Neuronal stem cell (in vitro differentiated cells): ENCODE measurements at regions not wholly inside any gene's neighbourhood (a gene's known extent, or its start where the extent isn't known, plus 50 kb on each side); places are given as distances from the start of the nearest gene placed in this dataset.

ENCODE experiments used
- DNase-seq: peaks from one replicate; pipeline ENCODE4 v3.0.0-alpha.2; 2013; ENCODE audit warnings: low spot score
- H2AFZ ChIP-seq: one replicate; pipeline ENCODE4 v1.6.1; 2013; ENCODE audit warnings: mild to moderate bottlenecking, low read length, inconsistent platforms
- H2AK5ac ChIP-seq: 2 replicates; pipeline ENCODE4 v1.6.1; 2013; ENCODE audit warnings: low read depth, mild to moderate bottlenecking, inconsistent platforms, low read length, moderate library complexity, mixed read lengths
- H2BK120ac ChIP-seq: 2 replicates; pipeline ENCODE4 v1.6.1; 2013; ENCODE audit warnings: low read depth, mild to moderate bottlenecking, inconsistent platforms, low read length, moderate library complexity, mixed read lengths
- H2BK12ac ChIP-seq: one replicate; pipeline ENCODE4 v1.6.1; 2013; ENCODE audit warnings: low read length, inconsistent platforms
- H2BK15ac ChIP-seq: 2 replicates; pipeline ENCODE4 v1.6.1; 2013; ENCODE audit warnings: mild to moderate bottlenecking, low read length, inconsistent platforms, mixed read lengths
- H2BK5ac ChIP-seq: one replicate; pipeline ENCODE4 v1.6.1; 2013; ENCODE audit warnings: inconsistent platforms, mild to moderate bottlenecking, low read length, moderate library complexity
- H3K14ac ChIP-seq: one replicate; pipeline ENCODE4 v1.6.1; 2013; ENCODE audit warnings: low read length, inconsistent platforms
- H3K18ac ChIP-seq: 2 replicates; pipeline ENCODE4 v1.6.1; 2013; ENCODE audit warnings: low read length, inconsistent platforms
- H3K23ac ChIP-seq: 2 replicates; pipeline ENCODE4 v1.6.1; 2013; ENCODE audit warnings: low read depth, mild to moderate bottlenecking, mixed read lengths, low read length, inconsistent platforms; ENCODE audit not compliant: poor library complexity
- H3K27ac ChIP-seq: replicated peaks from 3 replicates; pipeline ENCODE4 v1.5.1; 2013; ENCODE audit warnings: low read length, inconsistent platforms
- H3K27me3 ChIP-seq, 3 experiments: 2 replicates each; pipeline ENCODE4 v1.6.1; 2013; ENCODE audit warnings: low read length in 3 of 3, mild to moderate bottlenecking in 2 of 3, inconsistent platforms in 1 of 3, low read depth in 1 of 3, mixed read lengths in 1 of 3, moderate library complexity in 1 of 3; ENCODE audit not compliant: control insufficient read depth in 3 of 3, insufficient read depth in 3 of 3
- H3K36me3 ChIP-seq, 2 donors: replicated peaks in 1 of 2; 2 replicates each; pipeline ENCODE4 v1.6.1; 2013; ENCODE audit warnings: low read length in 2 of 2; ENCODE audit not compliant: control insufficient read depth in 2 of 2, insufficient read depth in 2 of 2
- H3K4ac ChIP-seq: 2 replicates; pipeline ENCODE4 v1.6.1; 2013; ENCODE audit warnings: inconsistent platforms, mild to moderate bottlenecking, low read length, moderate library complexity
- H3K4me1 ChIP-seq, 2 donors: 1 replicate in 1 of 2; 2 replicates in 1 of 2; pipeline ENCODE4 v1.6.1; 2013; ENCODE audit warnings: low read length in 2 of 2, low read depth in 1 of 2; ENCODE audit not compliant: control insufficient read depth in 2 of 2, insufficient read depth in 1 of 2
- H3K4me2 ChIP-seq: one replicate; pipeline ENCODE4 v1.6.1; 2013; ENCODE audit warnings: mild to moderate bottlenecking, low read length, inconsistent platforms; ENCODE audit not compliant: insufficient read depth, poor library complexity, severe bottlenecking
- H3K4me3 ChIP-seq, 2 donors: 2 replicates each; pipeline ENCODE4 v1.5.1; 2013; ENCODE audit warnings: low read length in 2 of 2, mild to moderate bottlenecking in 2 of 2, inconsistent platforms in 1 of 2, moderate library complexity in 1 of 2
- H3K79me1 ChIP-seq: one replicate; pipeline ENCODE4 v1.6.1; 2013; ENCODE audit warnings: low read depth, mild to moderate bottlenecking, inconsistent platforms, low read length, moderate library complexity
- H3K9ac ChIP-seq: one replicate; pipeline ENCODE4 v1.6.1; 2013; ENCODE audit warnings: mild to moderate bottlenecking, low read depth, low read length, inconsistent platforms; ENCODE audit not compliant: poor library complexity
- H3K9me3 ChIP-seq, 2 donors: replicated peaks in 1 of 2; 2 replicates each; pipeline versions ENCODE3 to v1.6.1; 2013; ENCODE audit warnings: low read length in 2 of 2, mild to moderate bottlenecking in 2 of 2, inconsistent platforms in 1 of 2, low read depth in 1 of 2, mixed read lengths in 1 of 2, moderate library complexity in 1 of 2; ENCODE audit not compliant: control insufficient read depth in 2 of 2, insufficient read depth in 1 of 2
- H4K8ac ChIP-seq: one replicate; pipeline ENCODE4 v1.6.1; 2013; ENCODE audit warnings: low read depth, mild to moderate bottlenecking, inconsistent platforms, low read length, moderate library complexity
- H4K91ac ChIP-seq: one replicate; pipeline ENCODE4 v1.6.1; 2013; ENCODE audit warnings: low read length, low read depth, mild to moderate bottlenecking, inconsistent platforms; ENCODE audit not compliant: poor library complexity
- WGBS, 2 donors: extraction: QIAGEN DNeasy Blood & Tissue Kit; methylation state at CpG; one replicate each; pipeline ENCODE4 v1.1.7; 2013; ENCODE audit warnings: missing lambda C conversion rate in 2 of 2, mixed read lengths in 1 of 2; ENCODE audit not compliant: insufficient read length in 2 of 2, insufficient replicate concordance in 1 of 2; ENCODE audit errors: extremely low coverage in 2 of 2; 5-methylcytosine and 5-hydroxymethylcytosine counted together

DNA sequence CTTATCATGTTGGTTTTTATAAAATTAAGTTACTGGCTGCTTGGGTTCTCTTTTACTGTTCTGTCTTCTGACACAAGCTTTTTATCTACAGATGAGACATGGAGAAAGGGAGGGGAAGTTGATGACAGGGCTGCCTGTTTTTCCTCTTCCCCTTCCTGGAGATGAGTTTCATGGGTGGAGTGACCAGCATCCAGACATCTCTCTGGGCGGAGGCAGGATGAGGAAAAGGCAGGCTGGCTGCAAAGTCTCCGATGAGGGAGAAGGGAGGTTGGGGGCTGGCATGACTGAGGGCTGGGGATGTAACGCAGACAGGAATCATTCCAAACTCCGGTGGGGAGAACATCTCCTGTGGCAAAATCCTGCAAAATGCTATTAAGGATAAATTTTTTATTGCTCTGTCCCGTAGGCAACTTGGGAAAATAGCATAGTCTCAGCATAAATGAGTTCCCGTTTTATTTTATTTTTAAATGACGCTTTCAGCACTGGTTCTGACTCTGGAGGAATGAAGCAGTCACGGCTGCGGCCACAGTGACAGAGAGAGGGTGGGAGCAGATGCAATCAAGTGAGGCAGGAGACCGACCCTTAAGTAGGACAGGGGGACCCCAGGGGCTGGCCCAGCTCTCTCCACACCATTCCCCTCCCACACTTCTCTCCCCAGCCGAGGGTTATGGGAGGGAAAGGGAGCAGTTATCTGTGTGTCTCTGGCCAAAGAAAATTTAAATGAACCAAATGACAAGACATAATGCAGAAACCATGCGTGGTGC, 108.8 kb upstream of the PMEPA1 start:
- Histone ChIP-seq H2BK15ac (no peak overlapping the region), H2BK120ac (no peak overlapping the region), H2AK5ac (no peak overlapping the region), H3K14ac (no peak overlapping the region), H3K4ac (no peak overlapping the region), H3K9ac (no peak overlapping the region), H3K18ac (no peak overlapping the region), H3K9me3 (peaks cover 0 to 1% of the 10 kb centered on the region in 2 donors), H2BK12ac (no peak overlapping the region), H3K79me1 (no peaks in the 10 kb centered on the region), H3K27me3 (peaks cover 0 to 16% (median 0%) of the 10 kb centered on the region in 3 experiments), H2AFZ (no peak overlapping the region), H4K8ac (no peak overlapping the region), H3K36me3 (no peaks in the 10 kb centered on the region), H3K4me2 (no peak overlapping the region), H3K4me3 (no peak overlapping the region), H3K4me1 (no peaks in the 10 kb centered on the region), H3K27ac (no peak overlapping the region), H4K91ac (no peak overlapping the region), H2BK5ac (no peak overlapping the region), H3K23ac (no peak overlapping the region)
- DNase-seq = no peak
- WGBS, 2 donors = no CpG with 5 or more reads among the region's 12 CpGs

DNA sequence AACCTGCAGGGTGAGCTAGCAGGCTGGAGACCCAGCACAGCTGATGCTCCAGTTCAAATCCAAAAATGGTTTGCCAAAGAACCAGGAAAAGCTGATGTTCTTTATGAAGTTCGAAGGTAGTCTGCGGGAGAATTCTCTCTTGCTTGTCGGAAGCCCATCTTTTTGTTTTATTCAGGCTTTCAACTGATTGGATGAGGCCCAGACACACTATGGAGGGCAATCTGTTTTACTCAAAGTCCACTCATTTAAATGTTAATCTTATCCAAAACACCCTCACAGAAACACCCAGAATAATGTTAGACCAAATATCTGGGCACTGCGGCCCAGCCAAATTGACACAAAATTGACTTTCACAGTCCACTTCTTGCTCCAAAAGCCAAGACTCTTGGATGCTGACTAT, 105.6 kb upstream of the PMEPA1 start:
- no peak for DNase-seq
- no peak overlapping the region for H3K4me2 ChIP-seq
- H3K18ac ChIP-seq = no peak overlapping the region
- no peak overlapping the region for H3K23ac ChIP-seq
- no peak overlapping the region for H3K27ac ChIP-seq
- H3K9me3 ChIP-seq = peaks cover 0 to 1% of the 10 kb centered on the region in 2 donors
- peaks cover 0 to 22% (median 0%) of the 10 kb centered on the region in 3 experiments for H3K27me3 ChIP-seq
- H3K79me1 ChIP-seq = peaks cover under 1% of the 10 kb centered on the region
- no peak overlapping the region for H2BK15ac ChIP-seq
- no peak overlapping the region for H3K14ac ChIP-seq
- H3K4ac ChIP-seq = no peak overlapping the region
- H2AK5ac ChIP-seq = no peak overlapping the region
- WGBS, 2 donors = no CpG with 5 or more reads among the region's 4 CpGs
- no peak overlapping the region for H3K9ac ChIP-seq
- no peak overlapping the region for H3K4me3 ChIP-seq
- no peak overlapping the region for H2BK5ac ChIP-seq
- H3K36me3 ChIP-seq = no peaks in the 10 kb centered on the region
- H4K8ac ChIP-seq = no peak overlapping the region
- no peak overlapping the region for H2BK12ac ChIP-seq
- H4K91ac ChIP-seq = no peak overlapping the region
- no peak overlapping the region for H2AFZ ChIP-seq
- peaks cover 0 to 13% of the 10 kb centered on the region in 2 donors for H3K4me1 ChIP-seq
- H2BK120ac ChIP-seq = no peak overlapping the region

DNA sequence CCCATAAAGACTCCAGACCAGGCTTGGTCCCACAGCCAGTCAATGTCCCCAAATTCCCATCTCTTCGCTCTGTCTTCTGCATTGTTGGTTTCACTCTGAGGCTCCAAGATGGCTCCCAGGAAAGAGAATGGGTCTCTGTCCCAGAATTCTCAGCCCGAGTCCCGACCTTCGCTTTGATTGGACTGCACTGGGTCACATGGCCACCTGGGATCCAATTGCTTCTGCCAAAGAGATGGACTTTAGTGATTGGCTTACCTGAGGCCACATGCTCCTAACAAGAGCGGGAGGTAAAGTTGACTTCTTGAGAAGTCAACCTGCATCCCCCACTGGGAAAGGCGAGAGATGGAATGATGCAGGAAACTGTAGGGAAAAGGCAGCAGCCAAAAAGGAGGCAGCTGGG, 104.7 kb upstream of the PMEPA1 start:
- Histone ChIP-seq H3K79me1 (peaks cover 2% of the 10 kb centered on the region), H3K27me3 (peaks cover 0 to 18% (median 0%) of the 10 kb centered on the region in 3 experiments), H3K9me3 (peaks cover 0 to 1% of the 10 kb centered on the region in 2 donors), H3K27ac (no peak overlapping the region), H3K14ac (no peak overlapping the region), H3K4ac (no peak overlapping the region), H3K36me3 (no peaks in the 10 kb centered on the region), H2BK5ac (no peak overlapping the region), H2BK15ac (no peak overlapping the region), H2AK5ac (no peak overlapping the region), H3K4me2 (no peak overlapping the region), H3K4me3 (no peak overlapping the region), H2BK12ac (no peak overlapping the region), H2AFZ (no peak overlapping the region), H2BK120ac (no peak overlapping the region), H3K9ac (no peak overlapping the region), H3K18ac (no peak overlapping the region), H4K8ac (no peak overlapping the region), H3K4me1 (peaks cover 0 to 13% of the 10 kb centered on the region in 2 donors), H4K91ac (no peak overlapping the region), H3K23ac (no peak overlapping the region)
- WGBS, 2 donors = no CpG with 5 or more reads among the region's 6 CpGs
- DNase-seq = no peak

DNA sequence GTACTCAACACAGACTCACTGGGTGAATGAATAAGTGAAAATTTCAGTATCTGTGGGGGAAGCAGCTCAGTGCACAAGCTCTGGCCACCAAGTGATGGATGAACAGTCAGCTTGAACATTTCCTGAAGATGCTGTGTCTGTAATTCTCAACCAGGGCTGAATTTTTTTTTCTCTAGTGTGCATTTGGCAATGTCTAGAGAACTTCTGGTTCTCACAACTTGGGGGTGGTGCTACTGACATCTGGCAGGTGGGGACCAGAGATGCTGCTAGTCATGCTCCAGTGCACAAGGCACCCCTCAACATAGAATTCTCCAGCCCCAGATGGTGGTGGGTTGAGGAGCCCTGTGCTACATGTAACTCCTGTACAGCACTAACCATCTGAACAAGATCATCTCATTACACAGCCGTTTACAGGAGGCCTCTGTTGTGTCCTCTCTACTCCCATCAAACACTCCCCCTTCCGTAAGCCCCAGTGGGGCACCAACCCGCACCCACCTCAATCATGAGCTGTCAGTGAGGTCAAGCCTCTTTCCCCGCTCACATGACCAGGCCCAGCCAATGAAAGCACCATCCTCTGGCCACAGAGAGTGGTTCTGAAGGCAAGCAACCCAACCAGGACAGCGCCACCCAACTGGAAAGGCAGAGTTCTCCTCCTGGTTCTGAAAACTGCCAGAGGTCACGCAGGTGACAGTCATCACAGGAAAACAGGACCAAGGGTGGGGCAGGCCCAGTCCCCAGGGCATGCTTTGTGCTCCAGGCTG, 103.9 kb upstream of the PMEPA1 start:
- Histone ChIP-seq H3K79me1 (peaks cover 2% of the 10 kb centered on the region), H3K36me3 (no peaks in the 10 kb centered on the region), H3K4me2 (no peak overlapping the region), H2BK5ac (no peak overlapping the region), H2BK12ac (no peak overlapping the region), H3K27me3 (peaks cover 0 to 18% (median 0%) of the 10 kb centered on the region in 3 experiments), H3K9ac (no peak overlapping the region), H4K91ac (no peak overlapping the region), H3K18ac (no peak overlapping the region), H3K9me3 (no peaks in the 10 kb centered on the region), H3K27ac (no peak overlapping the region), H2AK5ac (no peak overlapping the region), H2BK15ac (no peak overlapping the region), H4K8ac (no peak overlapping the region), H3K23ac (no peak overlapping the region), H3K14ac (no peak overlapping the region), H2AFZ (no peak overlapping the region), H3K4me3 (no peak overlapping the region), H3K4ac (no peak overlapping the region), H3K4me1 (peaks cover 0 to 13% of the 10 kb centered on the region in 2 donors), H2BK120ac (no peak overlapping the region)
- no CpG with 5 or more reads among the region's 6 CpGs for WGBS, 2 donors
- no peak for DNase-seq
